ENCODE measurements at regions not wholly inside any gene's neighbourhood (a gene's known extent, or its start where the extent isn't known, plus 50 kb on each side); places are given as distances from the start of the nearest gene placed in this dataset.

GRCh38 chr12:123100882-123101281 is 50.0 kb downstream of the PITPNM2 start:
- H3K27me3 Mint-ChIP-seq = no peaks in the 10 kb centered on the region
- H3K4me1 Mint-ChIP-seq = peaks cover 33% of the 10 kb centered on the region
- no peaks in the 10 kb centered on the region for H3K9me3 Mint-ChIP-seq
- ATAC-seq = no peak
- no peak overlapping the region for H3K4me3 Mint-ChIP-seq
- peaks cover 7% of the 10 kb centered on the region for H3K36me3 Mint-ChIP-seq
- no peak overlapping the region for H3K27ac Mint-ChIP-seq

- no peak overlapping the region for H3K4me3 Mint-ChIP-seq
- no peak overlapping the region for H3K27ac Mint-ChIP-seq
- H3K4me1 Mint-ChIP-seq = peaks cover 29% of the 10 kb centered on the region
- no peaks in the 10 kb centered on the region for H3K27me3 Mint-ChIP-seq
- H3K9me3 Mint-ChIP-seq = no peaks in the 10 kb centered on the region
- peaks cover 6% of the 10 kb centered on the region for H3K36me3 Mint-ChIP-seq
- no peak for ATAC-seq
Measured at GRCh38 chr12:123100450-123100849, 50.4 kb downstream of the PITPNM2 start.

- ATAC-seq = no peak
- H3K27me3 Mint-ChIP-seq = no peaks in the 10 kb centered on the region
- peak overlapping the region; percentile 11 for H3K27ac Mint-ChIP-seq
- H3K4me1 Mint-ChIP-seq = peaks cover 26% of the 10 kb centered on the region
- no peaks in the 10 kb centered on the region for H3K9me3 Mint-ChIP-seq
- no peaks in the 10 kb centered on the region for H3K36me3 Mint-ChIP-seq
- no peak overlapping the region for H3K4me3 Mint-ChIP-seq
Measured at GRCh38 chr12:123099560-123100192, 51.2 kb downstream of the PITPNM2 start.

GRCh38 chr12:123098780-123099179 is 52.1 kb downstream of the PITPNM2 start:
- H3K27me3 Mint-ChIP-seq = no peaks in the 10 kb centered on the region
- ATAC-seq = no peak
- H3K9me3 Mint-ChIP-seq = no peaks in the 10 kb centered on the region
- H3K4me3 Mint-ChIP-seq = no peak overlapping the region
- peak overlapping the region; percentile 11 for H3K27ac Mint-ChIP-seq
- no peaks in the 10 kb centered on the region for H3K36me3 Mint-ChIP-seq
- H3K4me1 Mint-ChIP-seq = peaks cover 26% of the 10 kb centered on the region

GRCh38 chr12:123097561-123098084 is 53.3 kb downstream of the PITPNM2 start:
- H3K4me3 Mint-ChIP-seq = no peak overlapping the region
- no peak for ATAC-seq
- H3K27me3 Mint-ChIP-seq = no peaks in the 10 kb centered on the region
- H3K4me1 Mint-ChIP-seq = peaks cover 30% of the 10 kb centered on the region
- no peaks in the 10 kb centered on the region for H3K36me3 Mint-ChIP-seq
- H3K9me3 Mint-ChIP-seq = no peaks in the 10 kb centered on the region
- H3K27ac Mint-ChIP-seq = peak overlapping the region; percentile 25

- H3K36me3 Mint-ChIP-seq = no peaks in the 10 kb centered on the region
- H3K4me1 Mint-ChIP-seq = peaks cover 37% of the 10 kb centered on the region
- H3K27ac Mint-ChIP-seq = no peak overlapping the region
Measured at GRCh38 chr12:123096741-123097140, 54.1 kb downstream of the PITPNM2 start.

GRCh38 chr12:123096182-123096581 is 54.7 kb downstream of the PITPNM2 start:
- Mint-ChIP-seq H3K4me1 (peaks cover 43% of the 10 kb centered on the region), H3K36me3 (no peaks in the 10 kb centered on the region), H3K4me3 (no peak overlapping the region), H3K9me3 (no peaks in the 10 kb centered on the region), H3K27me3 (no peaks in the 10 kb centered on the region), H3K27ac (no peak overlapping the region)
- no peak for ATAC-seq

More at GRCh38 chr12:123096741-123097140, 54.1 kb downstream of the PITPNM2 start:
- ATAC-seq = no peak
- no peak overlapping the region for H3K4me3 Mint-ChIP-seq
- no peaks in the 10 kb centered on the region for H3K9me3 Mint-ChIP-seq
- H3K27me3 Mint-ChIP-seq = no peaks in the 10 kb centered on the region

GRCh38 chr12:123095078-123095881 is 55.6 kb downstream of the PITPNM2 start:
- H3K4me3 Mint-ChIP-seq = no peak overlapping the region
- peak overlapping the region; percentile 18 for H3K27ac Mint-ChIP-seq
- no peaks in the 10 kb centered on the region for H3K9me3 Mint-ChIP-seq
- ATAC-seq = no peak
- peaks cover 49% of the 10 kb centered on the region for H3K4me1 Mint-ChIP-seq
- H3K27me3 Mint-ChIP-seq = no peaks in the 10 kb centered on the region
- H3K36me3 Mint-ChIP-seq = no peaks in the 10 kb centered on the region

- no peaks in the 10 kb centered on the region for H3K27me3 Mint-ChIP-seq
- no peaks in the 10 kb centered on the region for H3K9me3 Mint-ChIP-seq
- H3K36me3 Mint-ChIP-seq = no peaks in the 10 kb centered on the region
- ATAC-seq = no peak
- peak overlapping the region; percentile 18 for H3K27ac Mint-ChIP-seq
- peaks cover 46% of the 10 kb centered on the region for H3K4me1 Mint-ChIP-seq
- no peak overlapping the region for H3K4me3 Mint-ChIP-seq
Measured at GRCh38 chr12:123094349-123095077, 56.4 kb downstream of the PITPNM2 start.

GRCh38 chr12:123092866-123093265 is 58.0 kb downstream of the PITPNM2 start:
- no peaks in the 10 kb centered on the region for H3K36me3 Mint-ChIP-seq
- H3K27ac Mint-ChIP-seq = peak overlapping the region; percentile 36
- H3K27me3 Mint-ChIP-seq = no peaks in the 10 kb centered on the region
- H3K4me1 Mint-ChIP-seq = peaks cover 46% of the 10 kb centered on the region
- H3K9me3 Mint-ChIP-seq = no peaks in the 10 kb centered on the region
- no peak for ATAC-seq
- no peak overlapping the region for H3K4me3 Mint-ChIP-seq

- Mint-ChIP-seq H3K27ac (peak overlapping the region; percentile 36), H3K27me3 (no peaks in the 10 kb centered on the region), H3K4me1 (peaks cover 46% of the 10 kb centered on the region), H3K9me3 (no peaks in the 10 kb centered on the region), H3K36me3 (no peaks in the 10 kb centered on the region), H3K4me3 (no peak overlapping the region)
- peak; percentile 35 for ATAC-seq
Measured at GRCh38 chr12:123091230-123092150, 59.4 kb downstream of the PITPNM2 start.

GRCh38 chr12:123089631-123090353 is 61.1 kb downstream of the PITPNM2 start:
- H3K27ac Mint-ChIP-seq = peak overlapping the region; percentile 87
- peak; percentile 42 for ATAC-seq
- no peaks in the 10 kb centered on the region for H3K36me3 Mint-ChIP-seq
- no peak overlapping the region for H3K4me3 Mint-ChIP-seq
- peaks cover 61% of the 10 kb centered on the region for H3K4me1 Mint-ChIP-seq
- H3K27me3 Mint-ChIP-seq = no peaks in the 10 kb centered on the region
- H3K9me3 Mint-ChIP-seq = no peaks in the 10 kb centered on the region

GRCh38 chr12:123089140-123089539 is 61.8 kb downstream of the PITPNM2 start:
- Mint-ChIP-seq H3K27me3 (no peaks in the 10 kb centered on the region), H3K27ac (peak overlapping the region; percentile 87), H3K36me3 (no peaks in the 10 kb centered on the region), H3K4me1 (peaks cover 68% of the 10 kb centered on the region), H3K4me3 (no peak overlapping the region), H3K9me3 (no peaks in the 10 kb centered on the region)
- peak; percentile 73 for ATAC-seq
